ENCODE measurements at regions not wholly inside any gene's neighbourhood (a gene's known extent, or its start where the extent isn't known, plus 50 kb on each side); places are given as distances from the start of the nearest gene placed in this dataset.

DNA sequence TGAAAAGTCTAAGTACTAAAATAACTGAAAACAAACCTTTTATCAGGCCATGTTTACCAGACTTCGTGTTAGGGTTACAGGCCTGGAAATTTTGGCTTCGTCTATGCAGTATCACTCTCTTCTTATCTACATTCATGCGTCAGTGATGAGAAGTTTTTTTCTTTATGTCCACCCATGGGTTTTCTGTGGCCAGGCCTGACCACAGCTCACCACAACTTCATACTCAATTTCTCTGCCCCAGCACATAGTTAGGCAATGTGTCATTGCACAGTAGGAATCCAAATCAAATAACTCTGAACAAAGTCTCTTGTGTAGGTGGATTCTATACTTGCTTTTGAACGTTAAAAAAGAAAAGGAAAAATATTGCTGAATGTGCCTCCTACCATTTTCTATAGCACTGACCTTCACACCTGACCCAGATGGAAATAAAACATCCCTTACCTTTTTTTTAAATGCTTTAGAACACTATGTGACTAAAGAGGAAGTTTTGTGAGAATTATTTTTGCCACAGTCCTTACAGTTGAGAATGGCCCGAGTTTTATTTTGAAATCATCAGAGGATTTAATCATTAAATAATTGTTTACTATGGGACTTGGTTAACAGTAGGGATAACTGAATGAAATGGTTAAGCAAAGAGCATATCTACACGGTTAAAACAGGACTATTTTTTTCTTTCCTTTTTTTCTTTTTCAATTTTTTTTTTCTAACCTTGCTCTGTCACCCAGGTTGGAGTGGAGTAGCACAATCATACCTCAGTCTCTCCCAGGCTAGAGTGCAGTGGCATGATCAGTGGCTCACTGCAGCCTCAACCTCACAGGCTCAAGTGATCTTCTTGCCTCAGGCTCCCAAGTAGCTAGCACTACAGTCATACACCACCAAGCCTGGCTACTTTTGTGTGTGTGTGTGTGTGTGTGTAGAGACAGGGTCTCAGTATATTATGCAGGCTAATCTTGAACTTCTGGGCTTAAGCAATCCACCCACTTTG lies 1247.0 kb upstream of the ACO1 start:
- TF ChIP-seq ZNF274 (IDR thresholded peaks at IDR 0.05; ENCODE audit: low read depth, low read length) (no peak), SUZ12 (IDR thresholded peaks at IDR 0.05; ENCODE audit: extremely low read depth, insufficient read depth, insufficient read length) (no peak)

Measured in NT2/D1 (cell line).